Ascending aorta (tissue), 2 donors: ENCODE measurements at regions not wholly inside any gene's neighbourhood (a gene's known extent, or its start where the extent isn't known, plus 50 kb on each side); places are given as distances from the start of the nearest gene placed in this dataset.

Experiments used
- DNase-seq, 2 donors: peaks; one replicate each; pipeline ENCODE4 v3.0.0-alpha.2; 2019; ENCODE audit warnings: low spot score in 2 of 2
- H3K27ac ChIP-seq, 2 donors: fragments of 200-600 bp; sonication (generic); one replicate each; pipeline ENCODE4 v1.5.1; 2016 to 2017; ENCODE audit warnings: mild to moderate bottlenecking in 1 of 2
- H3K27me3 ChIP-seq: fragments of 200-600 bp; sonication (generic); one replicate; pipeline ENCODE4 v1.5.1; 2017
- H3K36me3 ChIP-seq, 2 donors: fragments of 200-600 bp; sonication (generic); one replicate each; pipeline ENCODE4 v1.5.1; 2016
- H3K4me1 ChIP-seq, 2 donors: fragments of 200-600 bp; sonication (generic); one replicate each; pipeline ENCODE4 v1.5.1; 2016 to 2017; ENCODE audit warnings: mild to moderate bottlenecking in 1 of 2
- H3K4me3 ChIP-seq, 2 donors: fragments of 200-600 bp; sonication (generic); one replicate each; pipeline ENCODE4 v1.5.1; 2016 to 2017; ENCODE audit warnings: mild to moderate bottlenecking in 1 of 2
- H3K9me3 ChIP-seq, 2 donors: fragments of 200-600 bp; sonication (generic); one replicate each; pipeline ENCODE4 v1.5.1; 2016
- CTCF ChIP-seq, 3 experiments: fragments of 200-600 bp in 2 of 3; fragments of 450-650 bp in 1 of 3; sonication (generic) in 2 of 3; IDR thresholded peaks; one replicate each; pipeline ENCODE4 v1.5.1; 2016 to 2019; ENCODE audit warnings: antibody characterized with exemption in 3 of 3, mild to moderate bottlenecking in 1 of 3, moderate library complexity in 1 of 3
- intact Hi-C: fragments of 100-400 bp; cut with DNase I; formaldehyde crosslinking; loops from one replicate; pipeline ENCODE4 v1.15.1; 2023

- DNase-seq, result no peak
- H3K27me3 ChIP-seq, result no peaks in the 10 kb centered on the region
- H3K36me3 ChIP-seq, result no peaks in the 10 kb centered on the region
- H3K4me3 ChIP-seq, result peak overlapping the region; percentile 35 to 48
- H3K9me3 ChIP-seq, result peaks cover 0 to 4% of the 10 kb centered on the region in 2 donors
- H3K27ac ChIP-seq, result peak overlapping the region; percentile 77 to 85
- peaks cover 0 to 12% of the 10 kb centered on the region in 2 donors for H3K4me1 ChIP-seq
- no peak for TF ChIP-seq CTCF (IDR thresholded peaks at IDR 0.05)
- intact Hi-C loops, result no loop called here
Observed at GRCh38 chr12:19856389-19856788, 417.1 kb downstream of the AEBP2 start.

GRCh38 chr12:19857204-19857603 is 417.9 kb downstream of the AEBP2 start:
- peak overlapping the region; percentile 77 to 85 for H3K27ac ChIP-seq
- peaks cover 0 to 16% of the 10 kb centered on the region in 2 donors for H3K4me1 ChIP-seq
- peak overlapping the region in 1 of 2 donors; percentile 48 for H3K4me3 ChIP-seq
- TF ChIP-seq CTCF (IDR thresholded peaks at IDR 0.05), result no peak
- DNase-seq, result no peak
- peaks cover 0 to 4% of the 10 kb centered on the region in 2 donors for H3K9me3 ChIP-seq
- H3K27me3 ChIP-seq, result no peaks in the 10 kb centered on the region
- intact Hi-C loops, result no loop called here
- H3K36me3 ChIP-seq, result no peaks in the 10 kb centered on the region

DNA sequence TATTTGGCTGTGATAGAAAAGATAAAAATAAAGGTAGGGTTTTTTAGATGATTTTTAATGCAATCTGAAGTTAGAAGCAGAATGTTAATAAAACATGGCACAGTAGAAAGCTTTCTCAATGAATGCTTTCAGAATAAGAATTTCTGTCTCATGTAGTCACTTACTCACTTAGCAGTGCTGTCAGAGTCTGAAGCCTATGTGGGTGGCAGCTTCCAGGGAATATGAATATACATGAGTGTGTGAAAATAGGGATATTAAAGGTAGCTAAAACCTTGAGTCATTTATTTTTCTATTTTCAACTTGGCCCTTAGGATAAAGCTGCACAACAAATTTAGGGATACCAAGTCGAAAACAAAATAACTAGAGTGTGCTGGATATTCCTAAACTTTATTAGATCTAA is 427.9 kb downstream of the AEBP2 start:
- intact Hi-C loops, result loop anchor here (10.0 kb wide), 1 partner anchor 212 kb away; no protein-coding TSS in a partner anchor
- peaks cover 4 to 34% of the 10 kb centered on the region in 2 donors for H3K4me1 ChIP-seq

DNA sequence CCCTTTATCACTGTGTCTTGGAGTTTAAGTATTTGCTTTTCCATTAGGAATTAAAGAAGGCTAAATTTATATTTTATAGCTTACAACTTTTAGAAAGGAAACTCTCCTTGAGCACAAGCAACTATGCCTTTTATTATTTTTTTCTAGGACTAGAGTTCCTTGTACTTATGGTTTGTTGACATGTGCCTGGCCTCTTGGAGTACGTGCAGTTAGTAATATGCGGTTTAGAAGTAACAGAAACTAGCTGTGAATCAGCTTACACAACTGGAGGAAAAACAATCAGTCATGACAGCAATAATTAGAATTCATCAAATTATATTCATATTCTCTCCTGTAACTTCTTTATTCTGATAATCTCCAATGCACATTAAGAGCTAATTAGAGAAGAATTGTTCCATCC is 428.7 kb downstream of the AEBP2 start:
- Histone ChIP-seq H3K9me3 (no peaks in the 10 kb centered on the region), H3K27ac (peak overlapping the region; percentile 62 to 81), H3K36me3 (no peaks in the 10 kb centered on the region), H3K4me1 (peaks cover 4 to 34% of the 10 kb centered on the region in 2 donors), H3K4me3 (peak overlapping the region in 1 of 2 donors; percentile 8), H3K27me3 (no peaks in the 10 kb centered on the region)
- no peak for TF ChIP-seq CTCF (IDR thresholded peaks at IDR 0.05)
- intact Hi-C loops, result loop anchor here (10.0 kb wide), 1 partner anchor 213 kb away; no protein-coding TSS in a partner anchor
- DNase-seq, result no peak

More for the DNA sequence above, 427.9 kb downstream of the AEBP2 start:
- TF ChIP-seq CTCF (IDR thresholded peaks at IDR 0.05), result no peak
- H3K9me3 ChIP-seq, result no peaks in the 10 kb centered on the region
- H3K27ac ChIP-seq, result peak overlapping the region; percentile 62 to 63
- H3K27me3 ChIP-seq, result no peaks in the 10 kb centered on the region
- no peaks in the 10 kb centered on the region for H3K36me3 ChIP-seq
- DNase-seq, result no peak
- no peak overlapping the region for H3K4me3 ChIP-seq

DNA sequence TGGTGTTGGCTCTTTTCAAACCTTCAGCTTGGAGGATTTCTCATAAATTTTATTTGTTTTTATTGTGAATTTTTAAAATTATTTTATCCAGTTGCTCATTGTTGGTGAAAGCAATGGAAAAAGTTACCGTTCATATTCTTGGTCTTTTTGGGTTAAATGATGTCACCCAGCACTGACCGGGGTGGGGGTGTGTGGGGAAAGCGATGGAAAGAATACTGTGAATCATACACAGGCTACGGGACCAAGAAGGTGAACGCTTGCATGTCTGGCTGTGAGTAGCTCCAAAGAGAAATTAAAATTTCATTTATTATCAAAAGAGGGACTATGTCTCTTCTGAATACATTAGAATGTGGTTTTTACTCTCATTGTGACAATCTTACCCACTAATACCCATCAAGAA is 430.1 kb downstream of the AEBP2 start:
- intact Hi-C loops, result loop anchor here (10.0 kb wide), 1 partner anchor 215 kb away; no protein-coding TSS in a partner anchor
- Histone ChIP-seq H3K27me3 (no peaks in the 10 kb centered on the region), H3K4me3 (peak overlapping the region in 1 of 2 donors; percentile 14), H3K9me3 (no peaks in the 10 kb centered on the region), H3K27ac (peak overlapping the region; percentile 62 to 81), H3K4me1 (peaks cover 4 to 27% of the 10 kb centered on the region in 2 donors), H3K36me3 (no peaks in the 10 kb centered on the region)
- DNase-seq, result peak in 1 of 2 donors; percentile 88
- no peak for TF ChIP-seq CTCF (IDR thresholded peaks at IDR 0.05)
